ENCODE measurements at regions not wholly inside any gene's neighbourhood (a gene's known extent, or its start where the extent isn't known, plus 50 kb on each side); places are given as distances from the start of the nearest gene placed in this dataset.
A peak's percentile ranks its signal among the peaks of the same experiment; 100 is the strongest.

- DNase-seq (ENCODE audit: low spot score in 2 of 2) = no peak
- H3K4me3 ChIP-seq (ENCODE audit: low read depth, poor library complexity, severe bottlenecking) = no peak overlapping the region
- intact Hi-C loops (cut with DNase I; ENCODE audit: low total_unique reads) = no loop called here
- 91 to 94% methylated on average over 2 of the region's 2 CpGs for WGBS, 2 donors
- TF ChIP-seq CTCF (IDR thresholded peaks at IDR 0.05) = no peak
- no peak for TF ChIP-seq POLR2A (IDR thresholded peaks at IDR 0.05)
Observed at GRCh38 chr16:16815641-16816040, 436.7 kb downstream of the NPIPA7 start.

GRCh38 chr16:16817196-16817595 lies 438.3 kb downstream of the NPIPA7 start:
- intact Hi-C loops (cut with DNase I; ENCODE audit: low total_unique reads) = no loop called here
- WGBS, 2 donors = 39 to 59% methylated on average over 2 of the region's 2 CpGs
- no peak overlapping the region for H3K4me3 ChIP-seq (ENCODE audit: low read depth, poor library complexity, severe bottlenecking)
- TF ChIP-seq CTCF (IDR thresholded peaks at IDR 0.05) (no peak), POLR2A (IDR thresholded peaks at IDR 0.05) (no peak)
- DNase-seq (ENCODE audit: low spot score in 2 of 2) = peak in 1 of 2 donors; percentile 30

GRCh38 chr16:16821261-16821660 lies 442.3 kb downstream of the NPIPA7 start:
- TF ChIP-seq POLR2A (IDR thresholded peaks at IDR 0.05) = no peak
- no peak for TF ChIP-seq CTCF (IDR thresholded peaks at IDR 0.05)
- DNase-seq (ENCODE audit: low spot score in 2 of 2) = no peak
- H3K4me3 ChIP-seq (ENCODE audit: low read depth, poor library complexity, severe bottlenecking) = no peak overlapping the region
- intact Hi-C loops (cut with DNase I; ENCODE audit: low total_unique reads) = no loop called here

- H3K4me3 ChIP-seq (ENCODE audit: low read depth, poor library complexity, severe bottlenecking) = no peak overlapping the region
- DNase-seq (ENCODE audit: low spot score in 2 of 2) = no peak
- WGBS, 2 donors = 46 to 60% methylated on average over 6 of the region's 6 CpGs
- intact Hi-C loops (cut with DNase I; ENCODE audit: low total_unique reads) = no loop called here
- TF ChIP-seq POLR2A (IDR thresholded peaks at IDR 0.05) (no peak), CTCF (IDR thresholded peaks at IDR 0.05) (no peak)
Observed at GRCh38 chr16:16828913-16829398, 450.0 kb downstream of the NPIPA7 start.

- DNase-seq (ENCODE audit: low spot score in 2 of 2) = no peak
- intact Hi-C loops (cut with DNase I; ENCODE audit: low total_unique reads) = no loop called here
- TF ChIP-seq POLR2A (IDR thresholded peaks at IDR 0.05) (no peak), CTCF (IDR thresholded peaks at IDR 0.05) (no peak)
- 86 to 88% methylated on average over 1 of the region's 1 CpG for WGBS, 2 donors
- H3K4me3 ChIP-seq (ENCODE audit: low read depth, poor library complexity, severe bottlenecking) = no peak overlapping the region
Observed at GRCh38 chr16:16830401-16830800, 451.5 kb downstream of the NPIPA7 start.

- H3K4me3 ChIP-seq (ENCODE audit: low read depth, poor library complexity, severe bottlenecking) = no peak overlapping the region
- intact Hi-C loops (cut with DNase I; ENCODE audit: low total_unique reads) = no loop called here
- WGBS, 2 donors = 58 to 76% methylated on average over 2 of the region's 2 CpGs
- DNase-seq (ENCODE audit: low spot score in 2 of 2) = no peak
- TF ChIP-seq CTCF (IDR thresholded peaks at IDR 0.05) (no peak), POLR2A (IDR thresholded peaks at IDR 0.05) (no peak)
Observed at GRCh38 chr16:16830973-16831372, 452.0 kb downstream of the NPIPA7 start.
